NB4 (cell line): ENCODE measurements at regions not wholly inside any gene's neighbourhood (a gene's known extent, or its start where the extent isn't known, plus 50 kb on each side); places are given as distances from the start of the nearest gene placed in this dataset.

Experiments
- CTCF ChIP-seq: IDR thresholded peaks from one replicate; pipeline ENCODE4 v1.5.1; 2012; ENCODE audit warnings: low read depth, low read length
- POLR2A ChIP-seq: IDR thresholded peaks from 2 replicates; pipeline ENCODE4 v1.6.1; 2011; ENCODE audit warnings: mild to moderate bottlenecking; ENCODE audit not compliant: insufficient read length; ENCODE audit errors: extremely low read depth

- no peak for TF ChIP-seq CTCF
- no peak for TF ChIP-seq POLR2A
Observed at GRCh38 chr3:124422805-124423204, 307.4 kb upstream of the UMPS start.
